ENCODE measurements at regions not wholly inside any gene's neighbourhood (a gene's known extent, or its start where the extent isn't known, plus 50 kb on each side); places are given as distances from the start of the nearest gene placed in this dataset.
A peak's percentile ranks its signal among the peaks of the same experiment; 100 is the strongest.

- no peak for DNase-seq
Observed at GRCh38 chr2:20524412-20525040, 77.7 kb downstream of the RHOB start.

GRCh38 chr2:20525041-20526035, 78.5 kb downstream of the RHOB start:
- peak; percentile 83 for DNase-seq

- peak; percentile 60 for DNase-seq
Observed at GRCh38 chr2:20526160-20526559, 79.3 kb downstream of the RHOB start.

DNA sequence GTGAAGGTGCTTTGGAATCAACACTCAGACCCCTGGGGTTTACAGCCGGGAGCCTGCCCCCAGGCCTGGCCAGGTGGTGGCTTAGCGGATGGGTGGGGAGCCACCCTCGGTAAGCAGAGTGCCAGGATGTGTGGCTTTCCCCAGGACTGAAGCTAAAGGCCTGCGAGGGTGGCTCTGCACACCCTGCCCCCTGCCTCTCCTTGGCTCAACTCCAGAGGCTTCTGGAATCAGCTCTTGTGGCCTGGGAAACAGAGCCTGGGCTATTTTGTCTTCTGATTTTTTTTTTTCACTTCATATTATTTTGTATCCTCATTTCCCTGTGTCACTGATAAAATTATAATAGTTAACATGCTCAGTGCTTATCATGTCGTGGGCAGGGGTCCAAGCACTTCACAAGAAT, 79.8 kb downstream of the RHOB start:
- peak; percentile 51 for DNase-seq

DNA sequence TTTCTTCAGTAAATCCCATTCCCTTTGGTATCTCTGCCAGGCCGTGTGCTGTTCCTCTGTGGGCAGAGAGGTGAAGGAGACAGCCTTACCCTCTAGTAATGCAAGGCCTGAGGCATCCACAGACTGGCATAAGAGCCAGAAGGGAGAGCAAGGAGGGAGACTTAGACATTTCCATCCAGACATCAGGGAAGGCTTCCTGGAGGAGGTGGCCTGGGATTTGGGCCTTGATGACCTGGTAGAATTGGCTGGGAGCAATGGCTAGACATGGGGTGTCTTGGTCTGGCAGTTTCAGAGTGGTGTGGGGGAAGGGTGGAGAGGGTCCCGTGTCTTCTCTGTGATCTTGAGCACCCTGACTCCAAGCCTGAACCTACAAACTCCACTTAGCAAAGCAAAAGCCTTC, 81.8 kb downstream of the RHOB start:
- DNase-seq, result no peak

GRCh38 chr2:20530520-20530919, 83.6 kb downstream of the RHOB start:
- DNase-seq, result no peak

- DNase-seq, result no peak
Observed at GRCh38 chr2:20531633-20532262, 84.9 kb downstream of the RHOB start.

- DNase-seq, result no peak
Observed at GRCh38 chr2:20532634-20533437, 86.0 kb downstream of the RHOB start.

- DNase-seq, result no peak
Observed at GRCh38 chr2:20533993-20534622, 87.2 kb downstream of the RHOB start.

DNA sequence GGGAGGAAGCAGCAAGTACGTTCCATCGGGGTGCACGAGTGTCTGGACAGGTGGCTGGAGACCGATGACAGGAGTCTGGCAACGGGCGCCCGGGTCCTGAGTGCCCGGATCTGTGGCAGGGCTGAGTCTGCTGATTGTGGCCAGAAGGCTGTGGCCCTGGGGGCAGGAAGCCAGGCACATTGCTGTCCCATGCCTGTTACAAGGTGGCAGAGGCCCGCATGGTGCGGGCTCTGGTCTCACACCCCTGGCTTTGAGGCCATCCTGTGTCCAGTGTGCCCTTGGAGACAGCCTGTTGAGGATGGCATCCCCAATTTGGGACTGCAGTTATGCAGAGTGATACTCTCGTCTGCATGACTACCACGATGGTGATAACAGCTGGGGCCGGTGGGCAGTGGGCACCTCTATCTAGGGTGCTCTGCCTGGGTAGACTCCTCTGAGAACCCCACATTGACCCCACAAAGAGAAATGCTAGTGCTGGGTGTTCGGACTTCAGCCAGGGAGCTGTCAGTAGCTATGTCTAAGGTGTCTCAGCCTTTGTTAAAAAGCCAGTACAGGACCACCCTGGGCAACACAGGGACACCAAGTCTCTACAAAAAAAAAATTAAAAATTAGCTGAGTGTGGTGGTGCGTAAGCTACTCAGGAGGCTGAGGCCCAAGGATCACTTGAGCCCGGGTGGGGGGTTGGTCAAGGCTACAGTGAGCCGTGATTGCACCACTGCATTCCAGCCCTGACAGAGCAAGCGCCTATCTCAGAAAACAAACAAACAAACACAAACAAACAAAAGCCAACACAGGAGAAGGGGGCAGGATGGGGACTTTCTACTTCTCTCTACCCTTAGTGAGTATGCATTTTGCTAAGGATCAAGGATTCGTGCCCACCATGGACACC, 88.3 kb downstream of the RHOB start:
- no peak for DNase-seq

DNA sequence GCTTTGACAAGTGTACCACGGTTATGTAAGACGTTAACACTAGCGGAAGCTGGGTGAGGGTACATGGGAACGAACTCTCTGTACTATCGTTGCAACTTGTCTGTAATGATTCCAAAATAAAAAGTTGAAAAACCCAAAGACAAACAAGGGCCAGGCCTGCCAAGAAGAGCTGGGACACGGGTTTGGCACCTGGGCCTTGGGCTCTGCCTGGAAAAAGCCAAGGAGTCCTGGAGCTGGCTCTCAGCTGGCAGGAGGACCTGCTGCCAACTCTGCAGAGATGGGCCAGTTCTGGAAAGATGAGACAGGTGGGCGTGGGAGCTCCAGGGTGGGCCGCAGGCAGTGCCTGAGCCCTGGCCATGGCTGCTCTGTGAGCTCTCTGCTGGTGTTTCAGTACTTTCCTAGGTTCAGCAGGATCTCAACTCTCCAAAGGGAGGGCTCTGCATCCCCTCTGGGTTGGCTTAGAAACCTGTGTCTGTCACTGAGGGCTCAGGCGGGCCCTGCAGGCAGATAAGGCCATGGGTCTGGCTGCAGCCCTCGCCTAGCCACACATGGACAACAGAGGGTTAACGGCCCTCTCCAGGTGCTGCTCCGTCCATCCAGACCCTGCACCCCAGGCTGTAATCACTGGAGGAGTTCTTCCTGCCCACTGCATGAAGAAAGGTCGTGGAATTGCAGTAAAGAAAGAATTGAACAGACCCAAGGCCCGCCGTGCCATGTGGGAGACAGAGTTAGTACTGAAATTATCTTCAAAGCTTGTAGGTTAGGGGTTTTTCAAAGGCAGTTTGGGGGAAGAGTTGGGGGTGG, 89.9 kb downstream of the RHOB start:
- DNase-seq, result no peak

- DNase-seq, result no peak
Observed at GRCh38 chr2:20537423-20538307, 90.8 kb downstream of the RHOB start.

- no peak for DNase-seq
Observed at GRCh38 chr2:20538308-20539132, 91.6 kb downstream of the RHOB start.

GRCh38 chr2:20539133-20539719, 92.4 kb downstream of the RHOB start:
- DNase-seq, result peak; percentile 48

GRCh38 chr2:20539776-20540586, 93.1 kb downstream of the RHOB start:
- DNase-seq, result peak; percentile 30

DNA sequence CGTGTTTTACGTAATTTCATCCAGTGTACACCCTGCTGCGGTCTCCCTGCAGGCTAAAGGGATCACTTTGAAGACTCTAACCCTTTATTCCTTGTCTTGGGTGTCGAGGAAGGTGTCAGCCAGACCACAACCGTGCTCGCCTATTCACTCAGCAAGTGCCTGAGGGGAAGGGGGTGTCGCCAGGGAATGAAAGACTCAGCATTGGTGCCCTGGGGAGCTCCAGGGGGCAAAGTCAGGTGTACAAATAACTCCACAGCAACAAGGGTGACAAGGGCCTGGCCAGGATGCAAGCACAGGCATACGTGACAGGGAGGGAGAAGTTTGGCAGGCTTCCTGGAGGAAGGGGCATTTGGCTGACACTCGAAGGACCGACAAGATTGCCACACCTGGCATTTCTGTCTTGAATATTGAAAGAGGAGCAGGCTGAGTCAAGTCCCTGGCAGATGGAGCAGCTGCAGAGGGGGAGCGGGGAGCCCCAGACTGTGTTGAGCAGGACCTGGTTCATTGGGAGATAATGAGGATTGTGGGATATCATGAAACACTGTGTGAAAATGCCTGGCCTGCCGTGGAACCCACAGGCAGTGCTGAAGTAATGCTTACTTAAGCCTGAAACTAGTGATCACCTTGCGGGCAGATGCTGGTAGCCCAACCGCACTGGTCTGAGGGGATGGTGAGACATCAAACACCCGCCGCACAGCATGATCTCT, 93.9 kb downstream of the RHOB start:
- DNase-seq, result no peak

DNA sequence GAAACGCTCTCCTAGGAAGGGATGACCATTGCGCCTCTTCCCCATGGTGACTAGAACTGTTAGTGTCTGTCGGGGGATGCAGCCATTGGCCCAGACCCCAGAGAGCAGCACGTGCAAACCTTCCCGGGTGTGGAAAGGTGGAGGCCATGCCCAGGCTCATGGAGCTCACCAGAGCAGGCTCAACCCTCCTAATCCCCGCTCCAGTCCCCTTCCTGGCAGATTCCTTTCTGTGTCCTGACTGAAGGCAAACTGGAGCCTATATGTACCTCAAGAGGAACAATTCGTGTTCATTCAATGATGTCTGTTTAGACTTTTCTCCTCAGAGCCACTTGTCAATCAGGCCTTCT, 94.4 kb downstream of the RHOB start:
- no peak for DNase-seq

Measured in fibroblast of skin of right biceps (primary cell).